ENCODE measurements at regions not wholly inside any gene's neighbourhood (a gene's known extent, or its start where the extent isn't known, plus 50 kb on each side); places are given as distances from the start of the nearest gene placed in this dataset.

GRCh38 chr13:55440465-55441085 lies 1700.1 kb upstream of the PRR20A start:
- Histone ChIP-seq H3K27me3 (no peaks in the 10 kb centered on the region), H3K9me3 (no peaks in the 10 kb centered on the region), H3K4me3 (ENCODE audit: low read depth, low read length) (no peak overlapping the region), H3K36me3 (no peaks in the 10 kb centered on the region), H3K4me1 (no peaks in the 10 kb centered on the region)
- TF ChIP-seq CTCF (IDR thresholded peaks at IDR 0.05; ENCODE audit: low read depth, low read length): no peak
- no peak for DNase-seq

GRCh38 chr13:55464222-55464621 lies 1676.5 kb upstream of the PRR20A start:
- H3K9me3 ChIP-seq: no peaks in the 10 kb centered on the region
- H3K27me3 ChIP-seq: no peaks in the 10 kb centered on the region
- no peaks in the 10 kb centered on the region for H3K36me3 ChIP-seq
- TF ChIP-seq CTCF (IDR thresholded peaks at IDR 0.05; ENCODE audit: low read depth, low read length): no peak
- no peak overlapping the region for H3K4me3 ChIP-seq (ENCODE audit: low read depth, low read length)
- DNase-seq: no peak
- H3K4me1 ChIP-seq: no peaks in the 10 kb centered on the region

GRCh38 chr13:55467476-55467875 lies 1673.2 kb upstream of the PRR20A start:
- no peak for DNase-seq
- no peaks in the 10 kb centered on the region for H3K27me3 ChIP-seq
- no peaks in the 10 kb centered on the region for H3K9me3 ChIP-seq
- H3K4me1 ChIP-seq: no peaks in the 10 kb centered on the region; the same call in 1 of the 2 replicates
- no peaks in the 10 kb centered on the region for H3K36me3 ChIP-seq
- H3K4me3 ChIP-seq (ENCODE audit: low read depth, low read length): no peak overlapping the region
- TF ChIP-seq CTCF (IDR thresholded peaks at IDR 0.05; ENCODE audit: low read depth, low read length): no peak

- no peaks in the 10 kb centered on the region for H3K4me1 ChIP-seq
- DNase-seq: no peak
- no peaks in the 10 kb centered on the region for H3K36me3 ChIP-seq
- H3K4me3 ChIP-seq (ENCODE audit: low read depth, low read length): no peak overlapping the region
- no peaks in the 10 kb centered on the region for H3K27me3 ChIP-seq
- H3K9me3 ChIP-seq: no peaks in the 10 kb centered on the region
- no peak for TF ChIP-seq CTCF (IDR thresholded peaks at IDR 0.05; ENCODE audit: low read depth, low read length)
Observed at GRCh38 chr13:55483626-55484158, 1657.0 kb upstream of the PRR20A start.

GRCh38 chr13:55493297-55493696 lies 1647.4 kb upstream of the PRR20A start:
- Histone ChIP-seq H3K4me1 (no peaks in the 10 kb centered on the region), H3K9me3 (no peaks in the 10 kb centered on the region), H3K36me3 (no peaks in the 10 kb centered on the region), H3K4me3 (ENCODE audit: low read depth, low read length) (no peak overlapping the region), H3K27me3 (no peaks in the 10 kb centered on the region)
- no peak for TF ChIP-seq CTCF (IDR thresholded peaks at IDR 0.05; ENCODE audit: low read depth, low read length)
- DNase-seq: no peak

- DNase-seq: no peak
- Histone ChIP-seq H3K4me3 (ENCODE audit: low read depth, low read length) (no peak overlapping the region), H3K36me3 (no peaks in the 10 kb centered on the region), H3K9me3 (no peaks in the 10 kb centered on the region), H3K4me1 (no peaks in the 10 kb centered on the region), H3K27me3 (no peaks in the 10 kb centered on the region)
- TF ChIP-seq CTCF (IDR thresholded peaks at IDR 0.05; ENCODE audit: low read depth, low read length): no peak
Observed at GRCh38 chr13:55497486-55497885, 1643.2 kb upstream of the PRR20A start.
